Liver (tissue), 7 donors: ENCODE measurements at regions not wholly inside any gene's neighbourhood (a gene's known extent, or its start where the extent isn't known, plus 50 kb on each side); places are given as distances from the start of the nearest gene placed in this dataset.

Experiments used
- DNase-seq: peaks from one replicate; pipeline ENCODE4 v3.0.0-alpha.2; 2017; ENCODE audit warnings: low spot score
- H3K27ac ChIP-seq, 2 donors: one replicate each; pipeline ENCODE4 v1.7.0; 2013; ENCODE audit warnings: inconsistent platforms in 2 of 2, low read length in 2 of 2, control low read depth in 1 of 2, low read depth in 1 of 2, mild to moderate bottlenecking in 1 of 2
- H3K27me3 ChIP-seq, 4 donors: one replicate each; pipeline versions ENCODE4 v1.6.1 to v1.7.0; 2013; ENCODE audit warnings: low read length in 3 of 4, inconsistent platforms in 1 of 4, mild to moderate bottlenecking in 1 of 4, moderate library complexity in 1 of 4; ENCODE audit not compliant: control insufficient read depth in 4 of 4, insufficient read depth in 4 of 4
- H3K36me3 ChIP-seq, 4 donors: one replicate each; pipeline versions ENCODE4 v1.6.1 to v1.7.0; 2013; ENCODE audit warnings: low read length in 3 of 4, mild to moderate bottlenecking in 3 of 4, low read depth in 1 of 4, moderate library complexity in 1 of 4; ENCODE audit not compliant: control insufficient read depth in 4 of 4, insufficient read depth in 3 of 4
- H3K4me1 ChIP-seq, 4 donors: one replicate each; pipeline versions ENCODE4 v1.6.1 to v1.7.0; 2013; ENCODE audit warnings: low read length in 3 of 4, mild to moderate bottlenecking in 3 of 4, moderate library complexity in 1 of 4; ENCODE audit not compliant: control insufficient read depth in 4 of 4, insufficient read depth in 4 of 4
- H3K4me3 ChIP-seq, 3 donors: one replicate each; pipeline versions ENCODE4 v1.6.1 to v1.7.0; 2013; ENCODE audit warnings: low read length in 3 of 3, control low read depth in 1 of 3, low read depth in 1 of 3, mild to moderate bottlenecking in 1 of 3
- H3K9ac ChIP-seq, 2 donors: one replicate each; pipeline ENCODE4 v1.7.0; 2013; ENCODE audit warnings: low read length in 2 of 2, mild to moderate bottlenecking in 2 of 2, moderate library complexity in 2 of 2, control low read depth in 1 of 2, low read depth in 1 of 2
- H3K9me3 ChIP-seq, 4 donors: one replicate each; pipeline versions ENCODE4 v1.6.1 to v1.7.0; 2013; ENCODE audit warnings: low read length in 3 of 4; ENCODE audit not compliant: control insufficient read depth in 4 of 4
- EGR1 ChIP-seq, 2 donors: IDR thresholded peaks; 2 replicates each; pipeline ENCODE4 v1.6.1; 2016 to 2018; ENCODE audit warnings: antibody characterized with exemption in 2 of 2, low read depth in 2 of 2
- FOXA1 ChIP-seq: IDR thresholded peaks from 2 replicates; pipeline ENCODE4 v1.6.1; 2016; ENCODE audit warnings: antibody characterized with exemption
- FOXA2 ChIP-seq: IDR thresholded peaks from 2 replicates; pipeline ENCODE4 v1.6.1; 2016; ENCODE audit warnings: antibody characterized with exemption
- GABPA ChIP-seq, 2 donors: IDR thresholded peaks in 1 of 2; conservative IDR thresholded peaks in 1 of 2; 2 replicates each; pipeline ENCODE4 v1.6.1; 2016; ENCODE audit warnings: antibody characterized with exemption in 2 of 2, mild to moderate bottlenecking in 1 of 2, moderate library complexity in 1 of 2
- HNF4G ChIP-seq: IDR thresholded peaks from 2 replicates; pipeline ENCODE4 v1.6.1; 2016; ENCODE audit warnings: antibody characterized with exemption
- JUND ChIP-seq, 2 donors: IDR thresholded peaks; 2 replicates each; pipeline ENCODE4 v1.6.1; 2016; ENCODE audit warnings: antibody characterized with exemption in 2 of 2
- NR2F2 ChIP-seq: IDR thresholded peaks from 2 replicates; pipeline ENCODE4 v1.6.1; 2016; ENCODE audit warnings: antibody characterized with exemption
- RAD21 ChIP-seq, 2 donors: IDR thresholded peaks; 2 replicates each; pipeline ENCODE4 v1.6.1; 2016; ENCODE audit warnings: antibody characterized with exemption in 2 of 2, mild to moderate bottlenecking in 2 of 2
- REST ChIP-seq: IDR thresholded peaks from 2 replicates; pipeline ENCODE4 v1.6.1; 2016; ENCODE audit warnings: antibody characterized with exemption, mild to moderate bottlenecking
- RXRA ChIP-seq, 2 donors: IDR thresholded peaks; 2 replicates each; pipeline ENCODE4 v1.6.1; 2017 to 2018; ENCODE audit warnings: antibody characterized with exemption in 2 of 2, mild to moderate bottlenecking in 1 of 2
- SP1 ChIP-seq: IDR thresholded peaks from 2 replicates; pipeline ENCODE4 v1.6.1; 2018; ENCODE audit warnings: antibody characterized with exemption, mild to moderate bottlenecking
- TAF1 ChIP-seq: conservative IDR thresholded peaks from 2 replicates; pipeline ENCODE4 v1.6.1; 2016; ENCODE audit warnings: antibody characterized with exemption, mild to moderate bottlenecking
- YY1 ChIP-seq: IDR thresholded peaks from 2 replicates; pipeline ENCODE4 v1.6.1; 2016; ENCODE audit warnings: antibody characterized with exemption, mild to moderate bottlenecking
- WGBS: extraction: QIAGEN DNeasy Blood & Tissue Kit; methylation state at CpG from one replicate; pipeline ENCODE4 v1.1.7; 2013; 5-methylcytosine and 5-hydroxymethylcytosine counted together
- TF ChIP-seq, protein P1 (sequence below): IDR thresholded peaks from 2 replicates; pipeline ENCODE4 v1.6.1; 2016; ENCODE audit warnings: antibody characterized with exemption
- TF ChIP-seq, protein P2 (sequence below): IDR thresholded peaks from 2 replicates; pipeline ENCODE4 v1.6.1; 2016; ENCODE audit warnings: antibody characterized with exemption
- donor health status: healthy.
- donor health status: healthy.
- donor health status: healthy.
- donor health status: healthy.

- DNase-seq, result no peak
- H3K27ac ChIP-seq, result no peak overlapping the region
- no peaks in the 10 kb centered on the region for H3K9me3 ChIP-seq
- TF ChIP-seq YY1 (no peak), FOXA2 (no peak), RXRA (IDR thresholded peaks at IDR 0.05) (no peak), SP1 (no peak), GABPA (IDR thresholded peaks at IDR 0.05 in 1 of 2, conservative IDR thresholded peaks at IDR 0.05 in 1 of 2) (no peak), NR2F2 (no peak), JUND (IDR thresholded peaks at IDR 0.05) (no peak), EGR1 (IDR thresholded peaks at IDR 0.05; ENCODE audit: low read depth in 2 of 2) (no peak), TAF1 (no peak), FOXA1 (no peak), RAD21 (IDR thresholded peaks at IDR 0.05) (no peak)
- TF ChIP-seq, protein P1, sequence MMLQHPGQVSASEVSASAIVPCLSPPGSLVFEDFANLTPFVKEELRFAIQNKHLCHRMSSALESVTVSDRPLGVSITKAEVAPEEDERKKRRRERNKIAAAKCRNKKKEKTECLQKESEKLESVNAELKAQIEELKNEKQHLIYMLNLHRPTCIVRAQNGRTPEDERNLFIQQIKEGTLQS, result no peak
- TF ChIP-seq, protein P2, sequence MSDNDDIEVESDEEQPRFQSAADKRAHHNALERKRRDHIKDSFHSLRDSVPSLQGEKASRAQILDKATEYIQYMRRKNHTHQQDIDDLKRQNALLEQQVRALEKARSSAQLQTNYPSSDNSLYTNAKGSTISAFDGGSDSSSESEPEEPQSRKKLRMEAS, result no peak
- no peak overlapping the region for H3K4me3 ChIP-seq
- no peak overlapping the region for H3K9ac ChIP-seq
- no peaks in the 10 kb centered on the region for H3K4me1 ChIP-seq
- H3K27me3 ChIP-seq, result peaks cover 0 to 9% (median 0%) of the 10 kb centered on the region in 4 donors
- no peaks in the 10 kb centered on the region for H3K36me3 ChIP-seq
- WGBS, result 87% methylated on average over 3 of the region's 3 CpGs
Measured at GRCh38 chr12:85569261-85569660, 266.9 kb downstream of the RASSF9 start.

DNA sequence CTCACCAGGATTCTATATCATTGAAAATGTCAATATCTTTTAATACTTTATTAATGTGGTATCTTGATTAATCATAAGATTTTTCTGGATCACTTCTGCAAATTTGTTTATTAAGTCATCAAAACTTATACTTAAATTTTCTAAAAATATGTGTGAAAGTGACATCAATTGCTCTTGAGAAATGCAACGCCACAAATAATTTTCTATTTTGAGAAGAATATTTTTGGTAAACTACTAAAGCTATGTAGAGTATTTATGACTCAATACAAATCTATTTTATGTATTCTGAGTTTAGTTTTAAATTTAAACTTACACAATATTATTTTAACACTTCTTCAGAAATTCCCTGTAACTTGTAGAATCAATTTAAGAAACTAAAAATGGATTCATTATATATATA lies 263.3 kb downstream of the RASSF9 start:
- no peaks in the 10 kb centered on the region for H3K36me3 ChIP-seq
- no peaks in the 10 kb centered on the region for H3K4me1 ChIP-seq
- no peak for DNase-seq
- H3K9ac ChIP-seq, result no peak overlapping the region
- TF ChIP-seq HNF4G (no peak), YY1 (no peak), JUND (IDR thresholded peaks at IDR 0.05) (no peak), FOXA2 (no peak), REST (no peak), RAD21 (IDR thresholded peaks at IDR 0.05) (no peak), NR2F2 (no peak), EGR1 (IDR thresholded peaks at IDR 0.05; ENCODE audit: low read depth in 2 of 2) (no peak), RXRA (IDR thresholded peaks at IDR 0.05) (no peak), TAF1 (no peak)
- TF ChIP-seq, protein P1, result no peak
- H3K9me3 ChIP-seq, result no peaks in the 10 kb centered on the region
- WGBS, result 87% methylated on average over 1 of the region's 1 CpG
- H3K4me3 ChIP-seq, result no peak overlapping the region
- peaks cover 0 to 7% (median 0%) of the 10 kb centered on the region in 4 donors for H3K27me3 ChIP-seq
- no peak overlapping the region for H3K27ac ChIP-seq
